IMR-90 (cell line): ENCODE measurements at regions not wholly inside any gene's neighbourhood (a gene's known extent, or its start where the extent isn't known, plus 50 kb on each side); places are given as distances from the start of the nearest gene placed in this dataset.

Experiments
- ATAC-seq: fragments of 200-7000 bp; cut with Tn5 transposase; 2 replicates; pipeline ENCODE4 v1.9.1; 2020; ENCODE audit warnings: low read depth, mild to moderate bottlenecking, moderate library complexity
- BruUV-seq: library from RNA; stranded (reverse); fragments of 400-500 nt; replicated peaks from 2 replicates; lab custom pipeline; 2021; lab: Mats Ljungman, UMichigan
- CTCF ChIA-PET: fragments of 300-600 bp; formaldehyde crosslinking; extraction: SDS; loops from one replicate; lab custom pipeline; 2021; ENCODE audit warnings: antibody characterized with exemption; lab: Yijun Ruan, JAX
- POLR2A ChIA-PET: fragments of 300-600 bp; sonication (Branson Sonifier 250); formaldehyde crosslinking; loops from one replicate; lab custom pipeline; 2022; ENCODE audit warnings: antibody characterized with exemption; ENCODE audit not compliant: unreplicated experiment; lab: Charles Lee
- DNase-seq: peaks from one replicate; pipeline ENCODE4 v3.0.0; 2013
- H2AFZ ChIP-seq: replicated peaks from 2 replicates; pipeline ENCODE3; 2013; ENCODE audit warnings: low read length, mild to moderate bottlenecking; ENCODE audit not compliant: poor library complexity
- H2AK5ac ChIP-seq: 2 replicates; pipeline ENCODE4 v1.6.1; 2013; ENCODE audit warnings: low read depth, low read length, inconsistent platforms
- H2AK9ac ChIP-seq: replicated peaks from 2 replicates; pipeline ENCODE3; 2013; ENCODE audit warnings: mild to moderate bottlenecking, low read depth, low read length, moderate library complexity; ENCODE audit not compliant: poor library complexity
- H2BK120ac ChIP-seq: 2 replicates; pipeline ENCODE4 v1.6.1; 2013; ENCODE audit warnings: low read depth, low read length, inconsistent platforms
- H2BK15ac ChIP-seq: 3 replicates; pipeline ENCODE4 v1.6.1; 2013; ENCODE audit warnings: low read depth, low read length, inconsistent platforms
- H2BK20ac ChIP-seq: 2 replicates; pipeline ENCODE4 v1.6.1; 2013; ENCODE audit warnings: low read depth, mild to moderate bottlenecking, inconsistent platforms, low read length, moderate library complexity
- H2BK5ac ChIP-seq: 2 replicates; pipeline ENCODE4 v1.6.1; 2013; ENCODE audit warnings: mild to moderate bottlenecking, low read depth, low read length, inconsistent platforms; ENCODE audit not compliant: poor library complexity, severe bottlenecking
- H3K14ac ChIP-seq: replicated peaks from 2 replicates; pipeline ENCODE4 v1.6.1; 2013; ENCODE audit warnings: low read depth, low read length, inconsistent platforms
- H3K18ac ChIP-seq: 2 replicates; pipeline ENCODE4 v1.6.1; 2013; ENCODE audit warnings: low read depth, low read length, control low read depth
- H3K23ac ChIP-seq: 2 replicates; pipeline ENCODE4 v1.6.1; 2013; ENCODE audit warnings: low read depth, low read length, inconsistent platforms
- H3K27ac ChIP-seq: 2 replicates; pipeline ENCODE4 v1.5.1; 2013; ENCODE audit warnings: mild to moderate bottlenecking, control low read depth, low read length; ENCODE audit not compliant: insufficient read depth
- H3K27me3 ChIP-seq: 2 replicates; pipeline ENCODE4 v1.6.1; 2013; ENCODE audit warnings: low read length; ENCODE audit not compliant: control insufficient read depth, insufficient read depth
- H3K36me3 ChIP-seq: 2 replicates; pipeline ENCODE4 v1.6.1; 2013; ENCODE audit warnings: low read length, mixed read lengths; ENCODE audit not compliant: control insufficient read depth, insufficient read depth
- H3K4ac ChIP-seq: 2 replicates; pipeline ENCODE4 v1.6.1; 2013; ENCODE audit warnings: low read depth, low read length, inconsistent platforms
- H3K4me1 ChIP-seq: 2 replicates; pipeline ENCODE4 v1.6.1; 2013; ENCODE audit warnings: low read length, mixed read lengths; ENCODE audit not compliant: control insufficient read depth, insufficient read depth
- H3K4me2 ChIP-seq: 2 replicates; pipeline ENCODE4 v1.6.1; 2013; ENCODE audit warnings: low read depth, mild to moderate bottlenecking, control low read depth, low read length, moderate library complexity
- H3K4me3 ChIP-seq: 2 replicates; pipeline ENCODE4 v1.5.1; 2013; ENCODE audit warnings: low read depth, mild to moderate bottlenecking, control low read depth, low read length, moderate library complexity; ENCODE audit not compliant: insufficient read depth
- H3K56ac ChIP-seq: 2 replicates; pipeline ENCODE4 v1.6.1; 2013; ENCODE audit warnings: low read length, inconsistent platforms; ENCODE audit not compliant: insufficient read depth; ENCODE audit errors: extremely low read depth
- H3K79me1 ChIP-seq, 2 experiments: 2 replicates each; pipeline ENCODE4 v1.6.1; 2013; ENCODE audit warnings: low read length in 2 of 2, inconsistent platforms in 1 of 2, low read depth in 1 of 2
- H3K9ac ChIP-seq: 2 replicates; pipeline ENCODE4 v1.6.1; 2013; ENCODE audit warnings: low read depth, low read length, control low read depth
- H3K9me1 ChIP-seq: 2 replicates; pipeline ENCODE4 v1.6.1; 2013; ENCODE audit warnings: low read length, inconsistent platforms; ENCODE audit not compliant: insufficient read depth
- H3K9me3 ChIP-seq: 2 replicates; pipeline ENCODE4 v1.6.1; 2013; ENCODE audit warnings: low read length; ENCODE audit not compliant: control insufficient read depth, insufficient read depth
- H4K20me1 ChIP-seq: 2 replicates; pipeline ENCODE4 v1.6.1; 2013; ENCODE audit warnings: low read length, inconsistent platforms; ENCODE audit not compliant: insufficient read depth
- H4K5ac ChIP-seq: 2 replicates; pipeline ENCODE4 v1.6.1; 2013; ENCODE audit warnings: mild to moderate bottlenecking, low read depth, low read length, control low read depth
- H4K8ac ChIP-seq, 2 experiments: 2 replicates each; pipeline ENCODE4 v1.6.1; 2013; ENCODE audit warnings: low read depth in 2 of 2, low read length in 2 of 2, control low read depth in 1 of 2, inconsistent platforms in 1 of 2
- H4K91ac ChIP-seq: 2 replicates; pipeline ENCODE4 v1.6.1; 2013; ENCODE audit warnings: low read depth, low read length, inconsistent platforms; ENCODE audit not compliant: insufficient read depth
- BHLHE40 ChIP-seq: fragments of 150-350 bp; IDR thresholded peaks from 2 replicates; pipeline ENCODE4 v1.6.1; 2016; ENCODE audit warnings: mild to moderate bottlenecking, low read depth, low read length
- MAZ ChIP-seq: IDR thresholded peaks from 2 replicates; pipeline ENCODE4 v1.6.1; 2012; ENCODE audit warnings: low read depth, mild to moderate bottlenecking, low read length, improper control_type of control experiment, moderate library complexity, borderline replicate concordance
- NFE2L2 ChIP-seq: fragments of 150-350 bp; IDR thresholded peaks from 2 replicates; pipeline ENCODE4 v1.6.1; 2016; ENCODE audit warnings: low read depth, mild to moderate bottlenecking, low read length
- POLR2A ChIP-seq: IDR thresholded peaks from 2 replicates; pipeline ENCODE4 v1.6.1; 2012; ENCODE audit warnings: mild to moderate bottlenecking, low read depth, low read length
- RCOR1 ChIP-seq: IDR thresholded peaks from 2 replicates; pipeline ENCODE4 v1.6.1; 2012; ENCODE audit warnings: mild to moderate bottlenecking, low read length, improper control_type of control experiment; ENCODE audit not compliant: insufficient replicate concordance
- USF2 ChIP-seq: fragments of 150-350 bp; IDR thresholded peaks from 2 replicates; pipeline ENCODE4 v1.6.1; 2017; ENCODE audit warnings: mild to moderate bottlenecking, antibody characterized with exemption, low read length, low read depth
- WGBS, 2 experiments: methylation state at CpG; one replicate each; pipeline versions ENCODE4 v1.1.5 to v1.1.7; 2013; ENCODE audit warnings: missing lambda C conversion rate in 2 of 2; ENCODE audit not compliant: insufficient read length in 1 of 2; ENCODE audit errors: extremely low coverage in 2 of 2; 5-methylcytosine and 5-hydroxymethylcytosine counted together
- dilution Hi-C: fragments of 300-500 bp; cut with HindIII; formaldehyde crosslinking; loops from one replicate; pipeline ENCODE4 v1.14.3; 2018; ENCODE audit warnings: low sequenced_read_pairs; ENCODE audit not compliant: unreplicated experiment
- in situ Hi-C: fragments of 300-500 bp; cut with MboI; formaldehyde crosslinking; loops from 3 replicates; pipeline ENCODE4 v1.14.3; 2019; ENCODE audit warnings: low sequenced_read_pairs, inconsistent platforms, mixed read lengths
- intact Hi-C: fragments of 100-400 bp; cut with micrococcal nuclease; formaldehyde crosslinking; loops from 2 replicates; pipeline ENCODE4 v1.10.0; 2022

DNA sequence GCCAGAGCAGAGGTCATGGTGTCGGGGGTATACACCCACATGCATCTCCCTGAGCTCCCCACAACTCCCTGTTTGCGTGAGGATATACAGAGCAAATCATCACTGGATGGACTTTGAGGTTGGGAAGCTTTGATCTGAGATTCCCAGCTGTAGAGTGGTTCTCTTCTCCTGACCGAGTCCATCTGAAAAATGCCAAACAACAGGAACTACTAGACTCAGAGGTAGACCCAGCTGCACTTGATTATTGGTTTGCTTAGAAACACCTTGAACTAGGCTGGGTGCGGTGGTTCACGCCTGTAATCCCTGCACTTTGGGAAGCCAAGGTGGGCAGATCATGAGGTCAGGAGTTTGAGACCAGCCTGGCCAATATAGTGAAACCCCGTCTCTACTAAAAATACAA, 125.0 kb downstream of the UNC5CL start:
- no peaks in the 10 kb centered on the region for H3K4me1 ChIP-seq
- dilution Hi-C loops (no loop called here), in situ Hi-C loops (no loop called here), intact Hi-C loops (no loop called here)
- no peak overlapping the region for H3K4me2 ChIP-seq
- no peak overlapping the region for H3K4me3 ChIP-seq
- H2AFZ ChIP-seq, result no peak overlapping the region
- POLR2A ChIA-PET, result no interaction called here
- CTCF ChIA-PET, result interaction anchor here (1.2 kb wide), 1 partner anchor 8 kb away, joined by 6 read pairs; no protein-coding TSS in a partner anchor
- no peak overlapping the region for H2BK20ac ChIP-seq
- H3K14ac ChIP-seq, result no peak overlapping the region
- no peaks in the 10 kb centered on the region for H4K20me1 ChIP-seq
- TF ChIP-seq NFE2L2, result no peak
- TF ChIP-seq RCOR1, result no peak
- TF ChIP-seq MAZ, result no peak
- no peak for TF ChIP-seq POLR2A
- no peak for TF ChIP-seq BHLHE40
- no peak for TF ChIP-seq USF2
- H2BK15ac ChIP-seq, result no peak overlapping the region
- BruUV-seq, result no TSS peak
- H3K9me1 ChIP-seq, result no peaks in the 10 kb centered on the region
- no peak overlapping the region for H3K23ac ChIP-seq
- ATAC-seq (no peak), DNase-seq (no peak)
- H3K9me3 ChIP-seq, result no peaks in the 10 kb centered on the region
- H3K27me3 ChIP-seq, result peaks cover 34% of the 10 kb centered on the region
- H3K27ac ChIP-seq, result no peak overlapping the region
- H3K4ac ChIP-seq, result no peak overlapping the region
- H2BK5ac ChIP-seq, result no peak overlapping the region
- no peak overlapping the region for H3K9ac ChIP-seq
- H2AK9ac ChIP-seq, result no peak overlapping the region
- no peaks in the 10 kb centered on the region for H3K79me1 ChIP-seq
- no peak overlapping the region for H2AK5ac ChIP-seq
- no CpG with 5 or more reads among the region's 6 CpGs for WGBS, 2 experiments
- H3K36me3 ChIP-seq, result no peaks in the 10 kb centered on the region
- no peak overlapping the region for H3K18ac ChIP-seq
- no peak overlapping the region for H4K8ac ChIP-seq
- no peak overlapping the region for H2BK120ac ChIP-seq
- H4K91ac ChIP-seq, result no peak overlapping the region
- H3K56ac ChIP-seq, result no peak overlapping the region
- no peak overlapping the region for H4K5ac ChIP-seq
